Right lobe of liver (tissue), 4 donors: ENCODE measurements at regions not wholly inside any gene's neighbourhood (a gene's known extent, or its start where the extent isn't known, plus 50 kb on each side); places are given as distances from the start of the nearest gene placed in this dataset.

Experiments used
- CTCF ChIP-seq, 4 donors: fragments of 200-600 bp in 3 of 4; fragments of 450-650 bp in 1 of 4; IDR thresholded peaks; one replicate each; pipeline versions ENCODE4 v1.5.1 to v1.8.0; 2016 to 2022; ENCODE audit warnings: antibody characterized with exemption in 4 of 4, mild to moderate bottlenecking in 2 of 4
- POLR2A ChIP-seq: fragments of 450-650 bp; IDR thresholded peaks from one replicate; pipeline ENCODE4 v1.6.1; 2017; ENCODE audit warnings: antibody characterized with exemption, mild to moderate bottlenecking
- donor health status: DM: no; HTN: no; CAD: no.
- donor health status: DM: no; HTN: no; CAD: no.
- donor health status: DM: no; HTN: yes; CAD: no.

GRCh38 chr2:16162491-16163040, 222.2 kb downstream of the MYCN start:
- TF ChIP-seq CTCF (IDR thresholded peaks at IDR 0.05) (no peak), POLR2A (no peak)
